ENCODE measurements at regions not wholly inside any gene's neighbourhood (a gene's known extent, or its start where the extent isn't known, plus 50 kb on each side); places are given as distances from the start of the nearest gene placed in this dataset.

DNA sequence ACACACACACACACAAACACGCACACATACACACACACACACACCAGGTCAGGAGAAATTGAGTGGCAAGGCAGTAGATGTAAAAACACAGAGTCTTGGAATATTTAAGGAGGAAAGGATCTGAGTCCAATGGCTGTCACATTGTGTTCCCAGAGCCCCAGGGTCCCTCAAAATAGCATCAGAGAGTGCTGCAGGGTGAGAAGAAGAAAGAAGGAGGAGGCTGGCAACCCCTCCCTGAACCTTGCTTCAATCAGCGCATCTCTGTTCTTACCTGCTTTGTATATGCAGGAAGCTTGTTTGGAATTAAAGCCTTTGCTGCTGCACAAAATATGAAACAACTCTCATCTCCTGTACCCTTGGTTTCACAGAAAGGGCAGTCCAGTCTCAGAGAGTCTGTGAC lies 406.5 kb downstream of the MIAT start:
- BruUV-seq (replicated peaks), result no TSS peak
- peaks cover 67% of the 10 kb centered on the region for H3K27me3 Mint-ChIP-seq (ENCODE audit: insufficient read depth, unreplicated experiment)
- no peaks in the 10 kb centered on the region for H3K4me1 Mint-ChIP-seq (ENCODE audit: insufficient read depth, unreplicated experiment)
- ChIA-PET POLR2A (no interaction called here), CTCF (no interaction called here)
- TF ChIP-seq, protein P1, sequence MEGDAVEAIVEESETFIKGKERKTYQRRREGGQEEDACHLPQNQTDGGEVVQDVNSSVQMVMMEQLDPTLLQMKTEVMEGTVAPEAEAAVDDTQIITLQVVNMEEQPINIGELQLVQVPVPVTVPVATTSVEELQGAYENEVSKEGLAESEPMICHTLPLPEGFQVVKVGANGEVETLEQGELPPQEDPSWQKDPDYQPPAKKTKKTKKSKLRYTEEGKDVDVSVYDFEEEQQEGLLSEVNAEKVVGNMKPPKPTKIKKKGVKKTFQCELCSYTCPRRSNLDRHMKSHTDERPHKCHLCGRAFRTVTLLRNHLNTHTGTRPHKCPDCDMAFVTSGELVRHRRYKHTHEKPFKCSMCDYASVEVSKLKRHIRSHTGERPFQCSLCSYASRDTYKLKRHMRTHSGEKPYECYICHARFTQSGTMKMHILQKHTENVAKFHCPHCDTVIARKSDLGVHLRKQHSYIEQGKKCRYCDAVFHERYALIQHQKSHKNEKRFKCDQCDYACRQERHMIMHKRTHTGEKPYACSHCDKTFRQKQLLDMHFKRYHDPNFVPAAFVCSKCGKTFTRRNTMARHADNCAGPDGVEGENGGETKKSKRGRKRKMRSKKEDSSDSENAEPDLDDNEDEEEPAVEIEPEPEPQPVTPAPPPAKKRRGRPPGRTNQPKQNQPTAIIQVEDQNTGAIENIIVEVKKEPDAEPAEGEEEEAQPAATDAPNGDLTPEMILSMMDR (IDR thresholded peaks at IDR 0.05; ENCODE audit: unreplicated experiment), result no peak
- DNase-seq (ENCODE audit: unreplicated experiment), result no peak
- intact Hi-C loops (cut with micrococcal nuclease), result no loop called here
- no peaks in the 10 kb centered on the region for H3K36me3 Mint-ChIP-seq (ENCODE audit: insufficient read depth, unreplicated experiment)
- H3K9me3 Mint-ChIP-seq (ENCODE audit: unreplicated experiment), result no peaks in the 10 kb centered on the region
- H3K27ac Mint-ChIP-seq (ENCODE audit: low read depth, unreplicated experiment), result no peak overlapping the region
- H3K4me3 Mint-ChIP-seq (ENCODE audit: unreplicated experiment), result no peak overlapping the region

DNA sequence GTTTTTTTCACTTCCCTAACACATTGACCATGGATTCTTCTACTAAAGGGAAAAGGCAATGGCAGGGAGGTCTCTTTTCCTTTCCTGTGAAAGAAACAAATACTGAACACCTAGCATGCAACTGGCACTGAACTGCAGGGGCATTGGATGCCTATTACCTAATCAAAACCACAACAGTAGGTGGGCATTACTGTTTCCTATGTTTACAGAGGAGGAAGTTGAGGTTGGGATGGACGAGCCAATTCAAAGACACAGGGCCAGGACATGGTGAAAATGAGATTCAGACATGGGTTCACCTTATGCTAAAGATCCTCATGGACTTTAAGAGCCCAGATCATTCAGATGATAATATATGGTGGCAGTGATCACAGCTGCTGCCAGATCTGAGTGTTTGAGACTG lies 407.0 kb downstream of the MIAT start:
- Mint-ChIP-seq H3K36me3 (ENCODE audit: insufficient read depth, unreplicated experiment) (no peaks in the 10 kb centered on the region), H3K27ac (ENCODE audit: low read depth, unreplicated experiment) (no peak overlapping the region), H3K9me3 (ENCODE audit: unreplicated experiment) (no peaks in the 10 kb centered on the region), H3K4me3 (ENCODE audit: unreplicated experiment) (no peak overlapping the region), H3K27me3 (ENCODE audit: insufficient read depth, unreplicated experiment) (peaks cover 68% of the 10 kb centered on the region), H3K4me1 (ENCODE audit: insufficient read depth, unreplicated experiment) (no peaks in the 10 kb centered on the region)
- CTCF ChIA-PET, result interaction anchor here (0.7 kb wide), 1 partner anchor 15 kb away, joined by 3 read pairs; no protein-coding TSS in a partner anchor
- intact Hi-C loops (cut with micrococcal nuclease), result no loop called here
- DNase-seq (ENCODE audit: unreplicated experiment), result no peak
- no TSS peak for BruUV-seq (replicated peaks)
- TF ChIP-seq, protein P1 (IDR thresholded peaks at IDR 0.05; ENCODE audit: unreplicated experiment), result no peak
- POLR2A ChIA-PET, result interaction anchor here (1.0 kb wide), 1 partner anchor 13 kb away, joined by 4 read pairs; no protein-coding TSS in a partner anchor

DNA sequence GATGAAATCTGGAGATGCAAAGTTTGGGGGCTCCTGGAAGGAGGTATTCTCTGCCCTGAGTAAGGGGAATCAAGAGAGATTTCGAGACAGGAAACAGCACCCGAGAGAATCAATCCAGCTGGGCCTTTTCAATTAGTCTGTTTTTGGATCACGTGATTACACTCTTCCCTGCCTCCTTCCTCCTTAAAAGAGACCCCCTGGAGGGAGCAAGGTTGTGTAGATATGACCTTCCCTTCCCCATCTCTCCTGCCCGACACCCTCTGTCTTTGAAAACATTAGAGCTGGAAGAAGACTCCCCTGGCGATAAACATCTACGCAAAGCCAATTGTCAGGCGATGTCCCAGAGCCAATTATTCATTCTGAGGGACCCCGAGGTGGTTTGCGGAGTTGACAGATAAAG lies 407.9 kb downstream of the MIAT start:
- BruUV-seq (replicated peaks), result no TSS peak
- intact Hi-C loops (cut with micrococcal nuclease), result no loop called here
- Mint-ChIP-seq H3K27me3 (ENCODE audit: insufficient read depth, unreplicated experiment) (peaks cover 76% of the 10 kb centered on the region), H3K4me1 (ENCODE audit: insufficient read depth, unreplicated experiment) (no peaks in the 10 kb centered on the region), H3K36me3 (ENCODE audit: insufficient read depth, unreplicated experiment) (no peaks in the 10 kb centered on the region), H3K9me3 (ENCODE audit: unreplicated experiment) (no peaks in the 10 kb centered on the region), H3K4me3 (ENCODE audit: unreplicated experiment) (no peak overlapping the region), H3K27ac (ENCODE audit: low read depth, unreplicated experiment) (no peak overlapping the region)
- POLR2A ChIA-PET, result interaction anchor here (0.7 to 1.0 kb wide), 2 partner anchors 14 to 880 kb away, joined by 4 read pairs; no protein-coding TSS in a partner anchor
- CTCF ChIA-PET, result interaction anchor here (0.7 kb wide), 1 partner anchor 14 kb away, joined by 3 read pairs; no protein-coding TSS in a partner anchor
- no peak for DNase-seq (ENCODE audit: unreplicated experiment)
- TF ChIP-seq, protein P1 (IDR thresholded peaks at IDR 0.05; ENCODE audit: unreplicated experiment), result no peak

DNA sequence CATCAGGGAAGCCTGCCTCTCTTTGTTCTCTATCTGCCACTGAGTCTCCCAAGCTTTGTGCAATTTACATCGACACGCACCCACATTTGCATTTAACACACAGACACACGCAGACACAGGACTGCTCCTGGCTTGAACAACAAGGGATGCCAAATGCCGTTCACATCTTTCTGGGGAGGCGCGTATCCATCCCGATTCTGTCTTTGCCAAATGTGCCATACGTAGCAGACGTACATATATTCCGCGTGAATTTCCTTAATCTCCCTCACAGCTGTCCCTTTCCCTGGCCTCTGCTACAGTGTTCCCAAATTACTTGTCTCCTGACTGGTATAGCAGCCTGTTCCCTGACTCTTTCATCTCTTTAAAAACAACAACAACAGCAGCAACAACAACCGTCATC lies 409.5 kb downstream of the MIAT start:
- DNase-seq (ENCODE audit: unreplicated experiment), result no peak
- no TSS peak for BruUV-seq (replicated peaks)
- Mint-ChIP-seq H3K27ac (ENCODE audit: low read depth, unreplicated experiment) (no peak overlapping the region), H3K9me3 (ENCODE audit: unreplicated experiment) (no peaks in the 10 kb centered on the region), H3K4me1 (ENCODE audit: insufficient read depth, unreplicated experiment) (no peaks in the 10 kb centered on the region), H3K4me3 (ENCODE audit: unreplicated experiment) (no peak overlapping the region), H3K27me3 (ENCODE audit: insufficient read depth, unreplicated experiment) (peaks cover 86% of the 10 kb centered on the region), H3K36me3 (ENCODE audit: insufficient read depth, unreplicated experiment) (no peaks in the 10 kb centered on the region)
- ChIA-PET POLR2A (no interaction called here), CTCF (interaction anchor here (0.5 kb wide), 1 partner anchor 1554 kb away, joined by 6 read pairs; no protein-coding TSS in a partner anchor)
- TF ChIP-seq, protein P1 (IDR thresholded peaks at IDR 0.05; ENCODE audit: unreplicated experiment), result no peak
- intact Hi-C loops (cut with micrococcal nuclease), result no loop called here
